ENCODE measurements at regions not wholly inside any gene's neighbourhood (a gene's known extent, or its start where the extent isn't known, plus 50 kb on each side); places are given as distances from the start of the nearest gene placed in this dataset.

- DNase-seq (ENCODE audit: low spot score), result no peak
Measured at GRCh38 chr2:38509947-38510326, 92.8 kb downstream of the HNRNPLL start.

GRCh38 chr2:38509314-38509946 is 93.3 kb downstream of the HNRNPLL start:
- no peak for DNase-seq (ENCODE audit: low spot score)

GRCh38 chr2:38508311-38509039 is 94.3 kb downstream of the HNRNPLL start:
- peak; percentile 82 for DNase-seq (ENCODE audit: low spot score)

- no peak for DNase-seq (ENCODE audit: low spot score)
Measured at GRCh38 chr2:38507712-38508111, 95.0 kb downstream of the HNRNPLL start.

GRCh38 chr2:38505779-38506178 is 96.9 kb downstream of the HNRNPLL start:
- peak; percentile 19 for DNase-seq (ENCODE audit: low spot score)

GRCh38 chr2:38504169-38504568 is 98.6 kb downstream of the HNRNPLL start:
- no peak for DNase-seq (ENCODE audit: low spot score)

- no peak for DNase-seq (ENCODE audit: low spot score)
Measured at GRCh38 chr2:38502107-38502506, 100.6 kb downstream of the HNRNPLL start.

GRCh38 chr2:38500283-38500634 is 102.5 kb downstream of the HNRNPLL start:
- DNase-seq (ENCODE audit: low spot score), result no peak

GRCh38 chr2:38499548-38500282 is 103.0 kb downstream of the HNRNPLL start:
- no peak for DNase-seq (ENCODE audit: low spot score)

GRCh38 chr2:38498045-38498481 is 104.7 kb downstream of the HNRNPLL start:
- no peak for DNase-seq (ENCODE audit: low spot score)

GRCh38 chr2:38497670-38498037 is 105.1 kb downstream of the HNRNPLL start:
- DNase-seq (ENCODE audit: low spot score), result no peak

- peak; percentile 9 for DNase-seq (ENCODE audit: low spot score)
Measured at GRCh38 chr2:38496927-38497669, 105.6 kb downstream of the HNRNPLL start.

- DNase-seq (ENCODE audit: low spot score), result no peak
Measured at GRCh38 chr2:38495880-38496279, 106.8 kb downstream of the HNRNPLL start.

GRCh38 chr2:38494394-38494793 is 108.3 kb downstream of the HNRNPLL start:
- no peak for DNase-seq (ENCODE audit: low spot score)

- DNase-seq (ENCODE audit: low spot score), result no peak
Measured at GRCh38 chr2:38492042-38492615, 110.6 kb downstream of the HNRNPLL start.

GRCh38 chr2:38491436-38491835 is 111.3 kb downstream of the HNRNPLL start:
- DNase-seq (ENCODE audit: low spot score), result no peak

GRCh38 chr2:38489846-38490245 is 112.8 kb upstream of the ATL2 start:
- no peak for DNase-seq (ENCODE audit: low spot score)

- no peak for DNase-seq (ENCODE audit: low spot score)
Measured at GRCh38 chr2:38487852-38488251, 110.8 kb upstream of the ATL2 start.

- DNase-seq (ENCODE audit: low spot score), result no peak
Measured at GRCh38 chr2:38486213-38487026, 109.3 kb upstream of the ATL2 start.

GRCh38 chr2:38485734-38486133 is 108.7 kb upstream of the ATL2 start:
- no peak for DNase-seq (ENCODE audit: low spot score)

GRCh38 chr2:38484957-38485356 is 107.9 kb upstream of the ATL2 start:
- no peak for DNase-seq (ENCODE audit: low spot score)

Data from Ammon's horn (tissue), 1 donor.